ENCODE measurements at regions not wholly inside any gene's neighbourhood (a gene's known extent, or its start where the extent isn't known, plus 50 kb on each side); places are given as distances from the start of the nearest gene placed in this dataset.

- Histone ChIP-seq H3K27me3 (no peaks in the 10 kb centered on the region), H3K4me1 (no peaks in the 10 kb centered on the region), H3K4me3 (no peak overlapping the region), H3K9me3 (no peaks in the 10 kb centered on the region), H3K9ac (no peak overlapping the region), H3K36me3 (no peaks in the 10 kb centered on the region), H4K20me1 (no peaks in the 10 kb centered on the region), H3K4me2 (no peak overlapping the region), H3K27ac (no peak overlapping the region)
- no peak for TF ChIP-seq Cebpa-rat (IDR thresholded peaks at IDR 0.05)
Measured at GRCh38 chr14:98748966-98749365, 523.0 kb downstream of the BCL11B start.

- Histone ChIP-seq H3K9me3 (peaks cover 10% of the 10 kb centered on the region; the same call in 1 of the 2 replicates), H3K9ac (no peak overlapping the region), H3K27me3 (no peaks in the 10 kb centered on the region), H3K36me3 (no peaks in the 10 kb centered on the region), H3K4me3 (no peak overlapping the region), H4K20me1 (no peaks in the 10 kb centered on the region), H3K4me1 (no peaks in the 10 kb centered on the region), H3K27ac (no peak overlapping the region), H3K4me2 (no peak overlapping the region)
- TF ChIP-seq Cebpa-rat (IDR thresholded peaks at IDR 0.05) = no peak
Measured at GRCh38 chr14:98751110-98751509, 520.9 kb downstream of the BCL11B start.

- H4K20me1 ChIP-seq = no peaks in the 10 kb centered on the region
- no peaks in the 10 kb centered on the region for H3K27me3 ChIP-seq
- H3K27ac ChIP-seq = no peak overlapping the region
- TF ChIP-seq Cebpa-rat (IDR thresholded peaks at IDR 0.05) = no peak
- H3K9me3 ChIP-seq = peaks cover 10% of the 10 kb centered on the region; the same call in 1 of the 2 replicates
- no peaks in the 10 kb centered on the region for H3K36me3 ChIP-seq
- no peak overlapping the region for H3K4me2 ChIP-seq
- H3K4me1 ChIP-seq = no peaks in the 10 kb centered on the region
- H3K4me3 ChIP-seq = no peak overlapping the region
- H3K9ac ChIP-seq = no peak overlapping the region
Measured at GRCh38 chr14:98752660-98753059, 519.3 kb downstream of the BCL11B start.

- H3K27ac ChIP-seq = no peak overlapping the region
- H3K4me1 ChIP-seq = no peaks in the 10 kb centered on the region
- no peaks in the 10 kb centered on the region for H3K27me3 ChIP-seq
- no peak for TF ChIP-seq Cebpa-rat (IDR thresholded peaks at IDR 0.05)
- no peak overlapping the region for H3K4me3 ChIP-seq
- peaks cover 10% of the 10 kb centered on the region; the same call in 1 of the 2 replicates for H3K9me3 ChIP-seq
- H3K36me3 ChIP-seq = no peaks in the 10 kb centered on the region
- H3K4me2 ChIP-seq = no peak overlapping the region
- no peak overlapping the region for H3K9ac ChIP-seq
- H4K20me1 ChIP-seq = no peaks in the 10 kb centered on the region
Measured at GRCh38 chr14:98754343-98755020, 517.5 kb downstream of the BCL11B start.

- Histone ChIP-seq H3K36me3 (no peaks in the 10 kb centered on the region), H3K9me3 (peaks cover 10% of the 10 kb centered on the region; the same call in 1 of the 2 replicates)
Measured at GRCh38 chr14:98756749-98757148, 515.2 kb downstream of the BCL11B start.

GRCh38 chr14:98758440-98758839 is 513.6 kb downstream of the BCL11B start:
- H3K27ac ChIP-seq = no peak overlapping the region
- H3K9me3 ChIP-seq = peaks cover 18% of the 10 kb centered on the region
- H3K27me3 ChIP-seq = no peaks in the 10 kb centered on the region
- H3K36me3 ChIP-seq = no peaks in the 10 kb centered on the region
- no peak overlapping the region for H3K4me2 ChIP-seq
- no peaks in the 10 kb centered on the region for H4K20me1 ChIP-seq
- H3K4me3 ChIP-seq = no peak overlapping the region
- TF ChIP-seq Cebpa-rat (IDR thresholded peaks at IDR 0.05) = no peak
- H3K9ac ChIP-seq = no peak overlapping the region
- no peaks in the 10 kb centered on the region for H3K4me1 ChIP-seq

More at GRCh38 chr14:98756749-98757148, 515.2 kb downstream of the BCL11B start:
- Histone ChIP-seq H4K20me1 (no peaks in the 10 kb centered on the region), H3K27ac (no peak overlapping the region), H3K4me2 (no peak overlapping the region), H3K4me1 (no peaks in the 10 kb centered on the region), H3K9ac (no peak overlapping the region), H3K27me3 (no peaks in the 10 kb centered on the region), H3K4me3 (no peak overlapping the region)
- no peak for TF ChIP-seq Cebpa-rat (IDR thresholded peaks at IDR 0.05)

- no peak overlapping the region for H3K4me2 ChIP-seq
- peaks cover 20% of the 10 kb centered on the region for H3K9me3 ChIP-seq
- no peaks in the 10 kb centered on the region for H3K4me1 ChIP-seq
- no peak overlapping the region for H3K9ac ChIP-seq
- H3K4me3 ChIP-seq = no peak overlapping the region
- H3K27me3 ChIP-seq = no peaks in the 10 kb centered on the region
- H3K27ac ChIP-seq = no peak overlapping the region
- no peaks in the 10 kb centered on the region for H3K36me3 ChIP-seq
- H4K20me1 ChIP-seq = no peaks in the 10 kb centered on the region
- TF ChIP-seq Cebpa-rat (IDR thresholded peaks at IDR 0.05) = no peak
Measured at GRCh38 chr14:98761993-98762392, 510.0 kb downstream of the BCL11B start.

- no peak for TF ChIP-seq Cebpa-rat (IDR thresholded peaks at IDR 0.05)
- H3K4me3 ChIP-seq = no peak overlapping the region
- no peaks in the 10 kb centered on the region for H3K27me3 ChIP-seq
- H3K9ac ChIP-seq = no peak overlapping the region
- no peak overlapping the region for H3K4me2 ChIP-seq
- H3K9me3 ChIP-seq = peaks cover 20% of the 10 kb centered on the region
- H3K4me1 ChIP-seq = no peaks in the 10 kb centered on the region
- no peaks in the 10 kb centered on the region for H4K20me1 ChIP-seq
- H3K27ac ChIP-seq = no peak overlapping the region
- no peaks in the 10 kb centered on the region for H3K36me3 ChIP-seq
Measured at GRCh38 chr14:98766818-98767217, 505.2 kb downstream of the BCL11B start.

- no peaks in the 10 kb centered on the region for H3K4me1 ChIP-seq
- no peak overlapping the region for H3K9ac ChIP-seq
- H3K27me3 ChIP-seq = no peaks in the 10 kb centered on the region
- no peak overlapping the region for H3K4me2 ChIP-seq
- H4K20me1 ChIP-seq = no peaks in the 10 kb centered on the region
- no peak overlapping the region for H3K27ac ChIP-seq
- no peak overlapping the region for H3K4me3 ChIP-seq
- TF ChIP-seq Cebpa-rat (IDR thresholded peaks at IDR 0.05) = no peak
- peaks cover 4% of the 10 kb centered on the region; the same call in 1 of the 2 replicates for H3K9me3 ChIP-seq
- H3K36me3 ChIP-seq = no peaks in the 10 kb centered on the region
Measured at GRCh38 chr14:98769326-98769725, 502.7 kb downstream of the BCL11B start.

DNA sequence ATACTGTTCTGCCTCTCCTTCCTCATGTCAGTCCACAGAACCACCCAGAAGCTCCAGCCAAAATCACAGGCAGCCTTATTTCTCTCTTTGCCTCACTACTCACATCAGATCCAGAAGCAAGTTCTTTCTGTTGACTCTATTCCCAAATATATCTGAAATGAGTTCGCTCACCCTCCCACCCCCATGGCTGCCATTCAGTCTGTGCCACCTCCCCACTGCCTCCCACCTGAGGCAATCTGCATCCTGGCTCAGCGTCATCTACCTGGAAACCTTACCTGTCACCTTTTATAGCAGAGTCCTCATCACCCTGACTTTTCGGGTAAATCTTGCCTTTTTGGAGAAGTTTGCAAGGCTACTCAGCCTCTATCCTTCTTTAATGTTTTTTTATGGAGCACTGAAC is 501.8 kb downstream of the BCL11B start:
- Histone ChIP-seq H3K4me2 (no peak overlapping the region), H3K36me3 (no peaks in the 10 kb centered on the region), H3K4me3 (no peak overlapping the region), H3K9ac (no peak overlapping the region), H3K27me3 (no peaks in the 10 kb centered on the region), H3K9me3 (no peaks in the 10 kb centered on the region), H4K20me1 (no peaks in the 10 kb centered on the region), H3K27ac (no peak overlapping the region), H3K4me1 (no peaks in the 10 kb centered on the region)
- no peak for TF ChIP-seq Cebpa-rat (IDR thresholded peaks at IDR 0.05)

Measured in BLaER1 (cell line).